Activated T-helper 2 cell treated with anti-CD3 and anti-CD28 coated beads, Interferon-gamma antibody, Interleukin-2, Interleukin-4, amounts not matched to agents 10 μg/mL and 5 μg/mL and 100 μg/mL, durations not matched to agents 14 hours and 24 hours and 36 hours (primary cell): ENCODE measurements at regions not wholly inside any gene's neighbourhood (a gene's known extent, or its start where the extent isn't known, plus 50 kb on each side); places are given as distances from the start of the nearest gene placed in this dataset.

Experiments
- DNase-seq: peaks from one replicate; pipeline ENCODE4 v3.0.0; 2021; ENCODE audit warnings: low spot score
- H3K27ac Mint-ChIP-seq: one replicate; pipeline ENCODE4 v1.8.0; 2021; ENCODE audit warnings: mixed read lengths
- H3K27me3 Mint-ChIP-seq: one replicate; pipeline ENCODE4 v1.8.0; 2021; ENCODE audit warnings: low read depth, mixed read lengths
- H3K36me3 Mint-ChIP-seq: one replicate; pipeline ENCODE4 v1.8.0; 2021; ENCODE audit warnings: low read depth, mixed read lengths
- H3K4me1 Mint-ChIP-seq: one replicate; pipeline ENCODE4 v1.8.0; 2021; ENCODE audit warnings: low read depth, mixed read lengths
- H3K4me3 Mint-ChIP-seq: one replicate; pipeline ENCODE4 v1.8.0; 2021; ENCODE audit warnings: low read depth, mild to moderate bottlenecking, moderate library complexity, mixed read lengths
- H3K9me3 Mint-ChIP-seq: one replicate; pipeline ENCODE4 v1.8.0; 2021; ENCODE audit warnings: mixed read lengths
- intact Hi-C: fragments of 100-400 bp; cut with micrococcal nuclease; formaldehyde crosslinking; loops from one replicate; pipeline ENCODE4 v1.15.1; 2023

GRCh38 chr11:79949574-79949973, 508.7 kb upstream of the TENM4 start:
- no peaks in the 10 kb centered on the region for H3K27me3 Mint-ChIP-seq
- H3K36me3 Mint-ChIP-seq = no peaks in the 10 kb centered on the region
- DNase-seq = no peak
- no peak overlapping the region for H3K4me3 Mint-ChIP-seq
- H3K9me3 Mint-ChIP-seq = peaks cover 10% of the 10 kb centered on the region
- H3K27ac Mint-ChIP-seq = no peak overlapping the region
- intact Hi-C loops = no loop called here
- H3K4me1 Mint-ChIP-seq = no peaks in the 10 kb centered on the region

GRCh38 chr11:79942646-79943045, 501.8 kb upstream of the TENM4 start:
- Mint-ChIP-seq H3K27me3 (no peaks in the 10 kb centered on the region), H3K27ac (no peak overlapping the region), H3K36me3 (no peaks in the 10 kb centered on the region)

GRCh38 chr11:79942090-79942489, 501.3 kb upstream of the TENM4 start:
- Mint-ChIP-seq H3K4me3 (no peak overlapping the region), H3K36me3 (no peaks in the 10 kb centered on the region), H3K27me3 (no peaks in the 10 kb centered on the region), H3K27ac (no peak overlapping the region), H3K9me3 (no peaks in the 10 kb centered on the region), H3K4me1 (no peaks in the 10 kb centered on the region)
- intact Hi-C loops = no loop called here
- DNase-seq = no peak

More at GRCh38 chr11:79942646-79943045, 501.8 kb upstream of the TENM4 start:
- intact Hi-C loops = no loop called here
- no peaks in the 10 kb centered on the region for H3K4me1 Mint-ChIP-seq
- H3K9me3 Mint-ChIP-seq = no peaks in the 10 kb centered on the region
- DNase-seq = no peak
- no peak overlapping the region for H3K4me3 Mint-ChIP-seq

GRCh38 chr11:79940974-79941735, 500.3 kb upstream of the TENM4 start:
- H3K27ac Mint-ChIP-seq = no peak overlapping the region
- H3K9me3 Mint-ChIP-seq = no peaks in the 10 kb centered on the region
- H3K4me1 Mint-ChIP-seq = no peaks in the 10 kb centered on the region
- no peak for DNase-seq
- no peaks in the 10 kb centered on the region for H3K27me3 Mint-ChIP-seq
- intact Hi-C loops = no loop called here
- no peaks in the 10 kb centered on the region for H3K36me3 Mint-ChIP-seq
- no peak overlapping the region for H3K4me3 Mint-ChIP-seq

GRCh38 chr11:79940165-79940564, 499.3 kb upstream of the TENM4 start:
- no peaks in the 10 kb centered on the region for H3K4me1 Mint-ChIP-seq
- H3K27me3 Mint-ChIP-seq = no peaks in the 10 kb centered on the region
- no peak overlapping the region for H3K27ac Mint-ChIP-seq
- DNase-seq = no peak
- no peaks in the 10 kb centered on the region for H3K36me3 Mint-ChIP-seq
- intact Hi-C loops = no loop called here
- no peak overlapping the region for H3K4me3 Mint-ChIP-seq
- no peaks in the 10 kb centered on the region for H3K9me3 Mint-ChIP-seq

- H3K27ac Mint-ChIP-seq = no peak overlapping the region
- H3K36me3 Mint-ChIP-seq = no peaks in the 10 kb centered on the region
- no peaks in the 10 kb centered on the region for H3K4me1 Mint-ChIP-seq
- no peaks in the 10 kb centered on the region for H3K27me3 Mint-ChIP-seq
- intact Hi-C loops = no loop called here
- no peak for DNase-seq
- H3K9me3 Mint-ChIP-seq = no peaks in the 10 kb centered on the region
- H3K4me3 Mint-ChIP-seq = no peak overlapping the region
These were observed 498.3 kb upstream of the TENM4 start for GRCh38 chr11:79939111-79939510.

- no peak overlapping the region for H3K27ac Mint-ChIP-seq
- no peaks in the 10 kb centered on the region for H3K36me3 Mint-ChIP-seq
- no peaks in the 10 kb centered on the region for H3K9me3 Mint-ChIP-seq
- H3K4me3 Mint-ChIP-seq = no peak overlapping the region
- H3K27me3 Mint-ChIP-seq = no peaks in the 10 kb centered on the region
- no peaks in the 10 kb centered on the region for H3K4me1 Mint-ChIP-seq
- no peak for DNase-seq
- intact Hi-C loops = no loop called here
These were observed 497.0 kb upstream of the TENM4 start for GRCh38 chr11:79937676-79938334.

GRCh38 chr11:79932612-79933011, 491.8 kb upstream of the TENM4 start:
- no peak for DNase-seq
- intact Hi-C loops = no loop called here
- Mint-ChIP-seq H3K4me3 (no peak overlapping the region), H3K27ac (no peak overlapping the region), H3K4me1 (no peaks in the 10 kb centered on the region), H3K9me3 (no peaks in the 10 kb centered on the region), H3K27me3 (no peaks in the 10 kb centered on the region), H3K36me3 (no peaks in the 10 kb centered on the region)

GRCh38 chr11:79931692-79932091, 490.9 kb upstream of the TENM4 start:
- Mint-ChIP-seq H3K4me3 (no peak overlapping the region), H3K27me3 (no peaks in the 10 kb centered on the region), H3K36me3 (no peaks in the 10 kb centered on the region), H3K27ac (no peak overlapping the region), H3K9me3 (no peaks in the 10 kb centered on the region), H3K4me1 (no peaks in the 10 kb centered on the region)
- no peak for DNase-seq
- intact Hi-C loops = no loop called here

- intact Hi-C loops = no loop called here
- Mint-ChIP-seq H3K27ac (no peak overlapping the region), H3K4me1 (no peaks in the 10 kb centered on the region), H3K9me3 (no peaks in the 10 kb centered on the region), H3K4me3 (no peak overlapping the region), H3K36me3 (no peaks in the 10 kb centered on the region), H3K27me3 (no peaks in the 10 kb centered on the region)
- DNase-seq = no peak
These were observed 485.9 kb upstream of the TENM4 start for GRCh38 chr11:79926707-79927106.

GRCh38 chr11:79925570-79925969, 484.7 kb upstream of the TENM4 start:
- H3K9me3 Mint-ChIP-seq = no peaks in the 10 kb centered on the region
- H3K4me3 Mint-ChIP-seq = no peak overlapping the region
- H3K4me1 Mint-ChIP-seq = no peaks in the 10 kb centered on the region
- intact Hi-C loops = no loop called here
- no peak for DNase-seq
- H3K27ac Mint-ChIP-seq = no peak overlapping the region
- H3K36me3 Mint-ChIP-seq = no peaks in the 10 kb centered on the region
- H3K27me3 Mint-ChIP-seq = no peaks in the 10 kb centered on the region

- Mint-ChIP-seq H3K9me3 (no peaks in the 10 kb centered on the region), H3K4me1 (no peaks in the 10 kb centered on the region), H3K4me3 (no peak overlapping the region), H3K36me3 (no peaks in the 10 kb centered on the region), H3K27me3 (no peaks in the 10 kb centered on the region), H3K27ac (no peak overlapping the region)
- intact Hi-C loops = no loop called here
- no peak for DNase-seq
These were observed 481.8 kb upstream of the TENM4 start for GRCh38 chr11:79922641-79923040.

GRCh38 chr11:79920480-79920879, 479.6 kb upstream of the TENM4 start:
- no peak for DNase-seq
- Mint-ChIP-seq H3K4me3 (no peak overlapping the region), H3K36me3 (no peaks in the 10 kb centered on the region), H3K9me3 (peaks cover 4% of the 10 kb centered on the region), H3K27ac (no peak overlapping the region), H3K27me3 (no peaks in the 10 kb centered on the region), H3K4me1 (no peaks in the 10 kb centered on the region)
- intact Hi-C loops = no loop called here
